H9 (cell line): ENCODE measurements at regions not wholly inside any gene's neighbourhood (a gene's known extent, or its start where the extent isn't known, plus 50 kb on each side); places are given as distances from the start of the nearest gene placed in this dataset.

Experiments
- DNase-seq: peaks from one replicate; pipeline ENCODE4 v3.0.0-alpha.2; 2017
- H2AFZ ChIP-seq: one replicate; pipeline ENCODE4 v1.6.1; 2013; ENCODE audit warnings: mild to moderate bottlenecking, low read length, control low read depth, moderate library complexity
- H2AK5ac ChIP-seq: 2 replicates; pipeline ENCODE4 v1.6.1; 2013; ENCODE audit warnings: low read length, control low read depth, mixed read lengths; ENCODE audit not compliant: insufficient read length
- H2BK120ac ChIP-seq: one replicate; pipeline ENCODE4 v1.6.1; 2013; ENCODE audit warnings: low read depth, mild to moderate bottlenecking, low read length, control low read depth, inconsistent platforms; ENCODE audit not compliant: poor library complexity, severe bottlenecking
- H2BK12ac ChIP-seq: 2 replicates; pipeline ENCODE4 v1.6.1; 2013; ENCODE audit warnings: low read length, control low read depth, mixed read lengths, low read depth; ENCODE audit not compliant: insufficient read length
- H2BK15ac ChIP-seq: 2 replicates; pipeline ENCODE4 v1.6.1; 2013; ENCODE audit warnings: low read depth, low read length, control low read depth
- H2BK20ac ChIP-seq: one replicate; pipeline ENCODE4 v1.6.1; 2013; ENCODE audit warnings: low read depth, mild to moderate bottlenecking, low read length, control low read depth, inconsistent platforms; ENCODE audit not compliant: poor library complexity, severe bottlenecking
- H2BK5ac ChIP-seq: 2 replicates; pipeline ENCODE4 v1.6.1; 2013; ENCODE audit warnings: low read length, control low read depth, mixed read lengths; ENCODE audit not compliant: insufficient read length
- H3K14ac ChIP-seq: 2 replicates; pipeline ENCODE4 v1.6.1; 2013; ENCODE audit warnings: low read length, control low read depth; ENCODE audit not compliant: insufficient read depth
- H3K18ac ChIP-seq: 2 replicates; pipeline ENCODE4 v1.6.1; 2013; ENCODE audit warnings: low read depth, mild to moderate bottlenecking, mixed read lengths, low read length, control low read depth; ENCODE audit not compliant: insufficient read length
- H3K23ac ChIP-seq: 2 replicates; pipeline ENCODE4 v1.6.1; 2013; ENCODE audit warnings: low read length, control low read depth, mixed read lengths, low read depth; ENCODE audit not compliant: insufficient read length
- H3K23me2 ChIP-seq: 2 replicates; pipeline ENCODE4 v1.6.1; 2013; ENCODE audit warnings: low read depth, mild to moderate bottlenecking, mixed read lengths, low read length, control low read depth; ENCODE audit not compliant: insufficient read length, poor library complexity, severe bottlenecking
- H3K27ac ChIP-seq: 2 replicates; pipeline ENCODE4 v1.5.1; 2013; ENCODE audit warnings: low read length, control low read depth, mixed read lengths, low read depth; ENCODE audit not compliant: insufficient read length
- H3K27me3 ChIP-seq: 2 replicates; pipeline ENCODE4 v1.6.1; 2013; ENCODE audit warnings: low read length, control low read depth, inconsistent platforms; ENCODE audit not compliant: insufficient read depth
- H3K4ac ChIP-seq: 2 replicates; pipeline ENCODE4 v1.6.1; 2013; ENCODE audit warnings: low read depth, mild to moderate bottlenecking, control low read depth, inconsistent platforms, low read length, moderate library complexity
- H3K4me1 ChIP-seq: 2 replicates; pipeline ENCODE4 v1.6.1; 2013; ENCODE audit warnings: low read length, control low read depth, inconsistent platforms; ENCODE audit not compliant: insufficient read depth
- H3K4me2 ChIP-seq: 2 replicates; pipeline ENCODE4 v1.6.1; 2013; ENCODE audit warnings: low read length, control low read depth, mixed read lengths; ENCODE audit not compliant: insufficient read length, insufficient read depth
- H3K56ac ChIP-seq: 2 replicates; pipeline ENCODE4 v1.6.1; 2013; ENCODE audit warnings: low read depth, mild to moderate bottlenecking, mixed read lengths, low read length, control low read depth; ENCODE audit not compliant: insufficient read length
- H3K79me1 ChIP-seq: 2 replicates; pipeline ENCODE4 v1.6.1; 2013; ENCODE audit warnings: low read depth, mild to moderate bottlenecking, moderate library complexity, low read length, control low read depth, inconsistent platforms; ENCODE audit not compliant: insufficient read depth, poor library complexity, severe bottlenecking
- H3K79me2 ChIP-seq: 2 replicates; pipeline ENCODE4 v1.6.1; 2013; ENCODE audit warnings: low read length, control low read depth, inconsistent platforms; ENCODE audit not compliant: insufficient read depth
- H3K9ac ChIP-seq: 2 replicates; pipeline ENCODE4 v1.6.1; 2013; ENCODE audit warnings: low read length, control low read depth, mixed read lengths; ENCODE audit not compliant: insufficient read length; ENCODE audit errors: extremely low read depth
- H3K9me3 ChIP-seq: one replicate; pipeline ENCODE4 v1.6.1; 2013; ENCODE audit warnings: low read depth, low read length, inconsistent platforms; ENCODE audit not compliant: control insufficient read depth
- H3T11ph ChIP-seq: one replicate; pipeline ENCODE4 v1.6.1; 2013; ENCODE audit warnings: mild to moderate bottlenecking, low read length, control low read depth, inconsistent platforms
- H4K20me1 ChIP-seq: one replicate; pipeline ENCODE4 v1.6.1; 2013; ENCODE audit not compliant: control insufficient read depth, insufficient read length, insufficient read depth
- H4K5ac ChIP-seq: 2 replicates; pipeline ENCODE4 v1.6.1; 2013; ENCODE audit warnings: low read depth, mild to moderate bottlenecking, mixed read lengths, low read length, control low read depth; ENCODE audit not compliant: insufficient read length
- H4K8ac ChIP-seq: replicated peaks from 2 replicates; pipeline ENCODE4 v1.6.1; 2013; ENCODE audit warnings: low read length, control low read depth, mixed read lengths, low read depth; ENCODE audit not compliant: insufficient read length
- H4K91ac ChIP-seq: 2 replicates; pipeline ENCODE4 v1.6.1; 2013; ENCODE audit warnings: low read depth, mild to moderate bottlenecking, moderate library complexity, mixed read lengths, low read length, control low read depth; ENCODE audit not compliant: insufficient read length
- H3K27ac Mint-ChIP-seq, 3 experiments: 2 replicates in 2 of 3; 3 replicates in 1 of 3; pipeline ENCODE4 v1.8.0; 2020 to 2021; ENCODE audit warnings: mixed read lengths in 3 of 3, mild to moderate bottlenecking in 1 of 3, moderate library complexity in 1 of 3
- H3K27me3 Mint-ChIP-seq: 2 replicates; pipeline ENCODE4 v1.8.0; 2021; ENCODE audit warnings: low read depth, mild to moderate bottlenecking, moderate library complexity, mixed read lengths
- H3K36me3 Mint-ChIP-seq, 3 experiments: 2 replicates in 2 of 3; 3 replicates in 1 of 3; pipeline ENCODE4 v1.8.0; 2020 to 2021; ENCODE audit warnings: low read depth in 3 of 3, mixed read lengths in 3 of 3; ENCODE audit not compliant: insufficient read depth in 1 of 3
- H3K4me1 Mint-ChIP-seq, 2 experiments: 2 replicates each; pipeline ENCODE4 v1.8.0; 2020; ENCODE audit warnings: mixed read lengths in 2 of 2
- H3K4me3 Mint-ChIP-seq, 2 experiments: 2 replicates in 1 of 2; 3 replicates in 1 of 2; pipeline ENCODE4 v1.8.0; 2020 to 2021; ENCODE audit warnings: mild to moderate bottlenecking in 2 of 2, mixed read lengths in 2 of 2, moderate library complexity in 1 of 2
- H3K9me3 Mint-ChIP-seq, 2 experiments: 2 replicates in 1 of 2; 3 replicates in 1 of 2; pipeline ENCODE4 v1.8.0; 2020; ENCODE audit warnings: mild to moderate bottlenecking in 2 of 2, mixed read lengths in 2 of 2, moderate library complexity in 1 of 2
- WGBS: extraction: QIAGEN DNeasy Blood & Tissue Kit; methylation state at CpG from one replicate; pipeline ENCODE4 v1.1.7; 2013; ENCODE audit warnings: missing lambda C conversion rate, low lambda C conversion rate, mixed read lengths; ENCODE audit not compliant: insufficient read length; ENCODE audit errors: extremely low coverage; 5-methylcytosine and 5-hydroxymethylcytosine counted together
- TF ChIP-seq, protein P1 (sequence below): fragments of 200-600 bp; sonication (generic); conservative IDR thresholded peaks from 3 replicates; pipeline ENCODE4 v1.8.0; 2021; ENCODE audit warnings: antibody characterized with exemption, mild to moderate bottlenecking

DNA sequence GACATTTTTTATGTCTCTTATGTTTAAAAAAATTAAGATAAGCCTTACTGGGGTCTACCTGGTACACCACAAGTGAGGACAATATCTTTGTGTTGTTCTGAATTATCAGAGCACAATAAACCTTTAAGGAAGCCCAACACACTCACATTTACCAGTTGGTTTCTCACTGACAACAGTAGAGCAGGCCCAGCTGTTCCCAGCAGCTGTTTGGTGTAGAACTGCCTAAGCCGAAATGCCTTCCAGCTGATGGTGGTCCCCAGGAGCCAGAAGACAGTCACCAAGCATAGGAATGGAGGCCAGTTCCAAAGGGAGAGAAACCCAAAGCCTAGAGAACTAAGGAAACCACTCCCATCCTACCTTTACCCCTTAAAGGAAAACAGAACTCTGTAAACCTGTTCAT is 428.6 kb upstream of the CAMK1G start:
- TF ChIP-seq, protein P1, sequence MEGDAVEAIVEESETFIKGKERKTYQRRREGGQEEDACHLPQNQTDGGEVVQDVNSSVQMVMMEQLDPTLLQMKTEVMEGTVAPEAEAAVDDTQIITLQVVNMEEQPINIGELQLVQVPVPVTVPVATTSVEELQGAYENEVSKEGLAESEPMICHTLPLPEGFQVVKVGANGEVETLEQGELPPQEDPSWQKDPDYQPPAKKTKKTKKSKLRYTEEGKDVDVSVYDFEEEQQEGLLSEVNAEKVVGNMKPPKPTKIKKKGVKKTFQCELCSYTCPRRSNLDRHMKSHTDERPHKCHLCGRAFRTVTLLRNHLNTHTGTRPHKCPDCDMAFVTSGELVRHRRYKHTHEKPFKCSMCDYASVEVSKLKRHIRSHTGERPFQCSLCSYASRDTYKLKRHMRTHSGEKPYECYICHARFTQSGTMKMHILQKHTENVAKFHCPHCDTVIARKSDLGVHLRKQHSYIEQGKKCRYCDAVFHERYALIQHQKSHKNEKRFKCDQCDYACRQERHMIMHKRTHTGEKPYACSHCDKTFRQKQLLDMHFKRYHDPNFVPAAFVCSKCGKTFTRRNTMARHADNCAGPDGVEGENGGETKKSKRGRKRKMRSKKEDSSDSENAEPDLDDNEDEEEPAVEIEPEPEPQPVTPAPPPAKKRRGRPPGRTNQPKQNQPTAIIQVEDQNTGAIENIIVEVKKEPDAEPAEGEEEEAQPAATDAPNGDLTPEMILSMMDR: no peak
- no peaks in the 10 kb centered on the region for H3K23me2 ChIP-seq
- H3K9ac ChIP-seq: no peak overlapping the region
- no peak overlapping the region for H3T11ph ChIP-seq
- DNase-seq: no peak
- no peaks in the 10 kb centered on the region for H3K9me3 Mint-ChIP-seq
- no CpG with 5 or more reads among the region's 1 CpG for WGBS
- no peak overlapping the region for H2AK5ac ChIP-seq
- H3K14ac ChIP-seq: peak overlapping the region; percentile 31; the same call in 1 of the 2 replicates
- no peak overlapping the region for H2BK15ac ChIP-seq
- no peak overlapping the region for H3K23ac ChIP-seq
- H3K18ac ChIP-seq: peak overlapping the region; percentile 34
- no peaks in the 10 kb centered on the region for H3K79me2 ChIP-seq
- no peaks in the 10 kb centered on the region for H4K20me1 ChIP-seq
- H3K27me3 ChIP-seq: no peaks in the 10 kb centered on the region
- no peak overlapping the region for H3K4me2 ChIP-seq
- peaks cover 50 to 63% of the 10 kb centered on the region in 2 experiments for H3K4me1 Mint-ChIP-seq
- H4K8ac ChIP-seq: no peak overlapping the region
- peaks cover 14% of the 10 kb centered on the region; the same call in 1 of the 2 replicates for H3K4me1 ChIP-seq
- H4K91ac ChIP-seq: no peak overlapping the region
- no peak overlapping the region for H2BK20ac ChIP-seq
- no peak overlapping the region for H2BK5ac ChIP-seq
- H3K27me3 Mint-ChIP-seq: no peaks in the 10 kb centered on the region
- H3K36me3 Mint-ChIP-seq: no peaks in the 10 kb centered on the region
- H2BK12ac ChIP-seq: peak overlapping the region; percentile 39
- H3K56ac ChIP-seq: no peak overlapping the region
- H2BK120ac ChIP-seq: no peak overlapping the region
- no peak overlapping the region for H3K4me3 Mint-ChIP-seq
- peak overlapping the region; percentile 34 for H3K27ac ChIP-seq
- H2AFZ ChIP-seq: no peak overlapping the region
- H3K79me1 ChIP-seq: no peaks in the 10 kb centered on the region
- no peak overlapping the region for H3K4ac ChIP-seq
- H3K27ac Mint-ChIP-seq: peak overlapping the region; percentile 15 to 84 (median 84); a peak in 4 of 7 replicates
- H4K5ac ChIP-seq: no peak overlapping the region
- no peaks in the 10 kb centered on the region for H3K9me3 ChIP-seq
